GM12874 (cell line): ENCODE measurements at regions not wholly inside any gene's neighbourhood (a gene's known extent, or its start where the extent isn't known, plus 50 kb on each side); places are given as distances from the start of the nearest gene placed in this dataset.

Source experiments
- CTCF ChIP-seq: IDR thresholded peaks from 2 replicates; pipeline ENCODE4 v1.5.1; 2011; ENCODE audit warnings: low read depth, mild to moderate bottlenecking, control low read depth, low read length, moderate library complexity; ENCODE audit not compliant: insufficient read depth

GRCh38 chr6:166851911-166852310 is 104.4 kb downstream of the RNASET2 start:
- no peak for TF ChIP-seq CTCF

- no peak for TF ChIP-seq CTCF
Measured at GRCh38 chr6:166851426-166851825, 104.9 kb downstream of the RNASET2 start.

GRCh38 chr6:166850677-166851076 is 105.7 kb downstream of the RNASET2 start:
- no peak for TF ChIP-seq CTCF

GRCh38 chr6:166849749-166850183 is 106.6 kb downstream of the RNASET2 start:
- TF ChIP-seq CTCF, result no peak

- TF ChIP-seq CTCF, result no peak
Measured at GRCh38 chr6:166848979-166849748, 107.2 kb downstream of the RNASET2 start.

- TF ChIP-seq CTCF, result no peak
Measured at GRCh38 chr6:166842607-166843006, 113.7 kb downstream of the RNASET2 start.

- TF ChIP-seq CTCF, result no peak
Measured at GRCh38 chr6:166841216-166841615, 115.1 kb downstream of the RNASET2 start.
